ENCODE measurements at regions not wholly inside any gene's neighbourhood (a gene's known extent, or its start where the extent isn't known, plus 50 kb on each side); places are given as distances from the start of the nearest gene placed in this dataset.

DNA sequence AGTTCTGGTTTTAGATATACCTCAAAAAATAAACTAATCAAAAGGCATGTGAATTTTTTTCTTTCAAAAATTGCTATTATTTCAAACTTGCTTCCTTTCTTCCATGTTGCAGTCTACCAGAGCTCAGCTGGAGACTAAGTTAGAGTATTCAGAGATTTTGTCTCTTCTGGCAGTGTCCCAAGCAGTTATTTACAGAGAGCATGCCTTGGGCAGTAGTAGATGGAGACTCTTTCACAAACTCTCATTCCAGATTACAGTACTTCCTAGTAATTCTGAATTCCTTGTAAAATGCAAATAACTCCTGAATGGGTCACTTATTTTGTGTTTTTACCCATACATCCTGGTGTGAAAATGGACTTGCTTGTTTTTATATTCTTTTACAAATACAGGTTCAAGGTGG, 703.4 kb downstream of the EPHA7 start:
- TF ChIP-seq, protein P1, sequence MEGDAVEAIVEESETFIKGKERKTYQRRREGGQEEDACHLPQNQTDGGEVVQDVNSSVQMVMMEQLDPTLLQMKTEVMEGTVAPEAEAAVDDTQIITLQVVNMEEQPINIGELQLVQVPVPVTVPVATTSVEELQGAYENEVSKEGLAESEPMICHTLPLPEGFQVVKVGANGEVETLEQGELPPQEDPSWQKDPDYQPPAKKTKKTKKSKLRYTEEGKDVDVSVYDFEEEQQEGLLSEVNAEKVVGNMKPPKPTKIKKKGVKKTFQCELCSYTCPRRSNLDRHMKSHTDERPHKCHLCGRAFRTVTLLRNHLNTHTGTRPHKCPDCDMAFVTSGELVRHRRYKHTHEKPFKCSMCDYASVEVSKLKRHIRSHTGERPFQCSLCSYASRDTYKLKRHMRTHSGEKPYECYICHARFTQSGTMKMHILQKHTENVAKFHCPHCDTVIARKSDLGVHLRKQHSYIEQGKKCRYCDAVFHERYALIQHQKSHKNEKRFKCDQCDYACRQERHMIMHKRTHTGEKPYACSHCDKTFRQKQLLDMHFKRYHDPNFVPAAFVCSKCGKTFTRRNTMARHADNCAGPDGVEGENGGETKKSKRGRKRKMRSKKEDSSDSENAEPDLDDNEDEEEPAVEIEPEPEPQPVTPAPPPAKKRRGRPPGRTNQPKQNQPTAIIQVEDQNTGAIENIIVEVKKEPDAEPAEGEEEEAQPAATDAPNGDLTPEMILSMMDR (IDR thresholded peaks at IDR 0.05; ENCODE audit: low read length): no peak
- TF ChIP-seq EZH2 (optimal IDR thresholded peaks at IDR 0.05; ENCODE audit: low read depth, low read length) (no peak), EZH2phosphoT487 (IDR thresholded peaks at IDR 0.05; ENCODE audit: low read length) (no peak)

Data from MM.1S (cell line).